HG03378 (cell line): ENCODE measurements at regions not wholly inside any gene's neighbourhood (a gene's known extent, or its start where the extent isn't known, plus 50 kb on each side); places are given as distances from the start of the nearest gene placed in this dataset.

Source experiments
- ATAC-seq: cut with Tn5 transposase; IDR thresholded peaks from one replicate; pipeline ENCODE4 v1.9.1; 2021; ENCODE audit warnings: mild to moderate bottlenecking, moderate library complexity; ENCODE audit not compliant: unreplicated experiment

DNA sequence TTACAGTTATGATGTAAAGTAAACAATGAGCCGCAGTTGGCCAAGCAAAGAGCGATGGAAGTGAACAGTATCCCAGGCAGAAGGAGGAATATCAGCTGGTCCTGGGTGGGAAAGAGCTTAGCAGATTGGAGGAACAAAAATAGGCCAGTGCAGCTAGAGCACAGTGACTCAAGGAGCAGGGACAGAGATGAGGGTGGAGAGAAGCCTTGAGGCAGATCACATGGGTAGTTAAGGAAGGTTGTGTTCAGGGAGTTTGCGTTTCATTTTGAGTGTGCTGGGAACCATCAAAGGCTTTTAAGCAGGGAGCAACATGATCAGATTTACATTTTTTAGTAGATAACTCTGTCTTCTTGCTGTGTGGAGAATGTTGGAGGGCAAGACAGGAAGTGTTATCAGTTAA, 113.6 kb downstream of the OAT start:
- no peak for ATAC-seq

DNA sequence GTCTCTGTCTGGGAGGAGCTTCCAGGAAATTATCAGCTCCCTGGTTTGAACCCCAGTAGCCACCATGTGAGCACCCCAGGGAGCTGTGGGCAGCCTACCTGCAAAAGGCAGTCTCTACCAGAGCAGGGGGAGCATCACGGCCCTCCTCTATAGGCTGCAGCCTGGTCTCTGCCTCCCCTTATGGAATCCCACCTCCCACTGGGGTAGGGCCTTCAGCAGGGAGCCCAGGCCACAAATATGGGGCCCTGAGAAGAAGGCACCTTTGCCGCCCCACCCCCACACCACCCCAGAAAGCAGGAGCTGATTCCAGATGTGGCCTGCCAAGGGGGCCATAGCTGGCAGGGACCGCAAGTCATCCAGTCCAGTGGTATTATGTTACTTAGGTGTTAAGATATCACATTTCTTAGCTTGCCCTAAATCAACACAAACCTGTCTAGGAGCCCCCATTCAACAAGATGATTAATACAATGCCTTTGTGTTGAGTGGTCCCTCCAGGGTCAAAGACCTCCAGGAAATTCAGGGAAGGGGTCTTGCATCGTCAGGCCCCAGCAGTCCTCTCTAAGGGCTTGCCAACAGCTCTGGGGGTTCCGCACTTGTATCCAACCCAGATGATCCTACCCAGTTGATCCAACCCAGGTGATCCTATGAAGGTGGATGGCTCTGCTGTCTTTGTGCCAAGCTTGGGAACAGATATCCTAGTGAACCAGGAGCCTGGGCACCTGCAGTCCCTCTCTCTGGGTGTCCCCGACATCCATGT, 114.9 kb downstream of the OAT start:
- no peak for ATAC-seq

DNA sequence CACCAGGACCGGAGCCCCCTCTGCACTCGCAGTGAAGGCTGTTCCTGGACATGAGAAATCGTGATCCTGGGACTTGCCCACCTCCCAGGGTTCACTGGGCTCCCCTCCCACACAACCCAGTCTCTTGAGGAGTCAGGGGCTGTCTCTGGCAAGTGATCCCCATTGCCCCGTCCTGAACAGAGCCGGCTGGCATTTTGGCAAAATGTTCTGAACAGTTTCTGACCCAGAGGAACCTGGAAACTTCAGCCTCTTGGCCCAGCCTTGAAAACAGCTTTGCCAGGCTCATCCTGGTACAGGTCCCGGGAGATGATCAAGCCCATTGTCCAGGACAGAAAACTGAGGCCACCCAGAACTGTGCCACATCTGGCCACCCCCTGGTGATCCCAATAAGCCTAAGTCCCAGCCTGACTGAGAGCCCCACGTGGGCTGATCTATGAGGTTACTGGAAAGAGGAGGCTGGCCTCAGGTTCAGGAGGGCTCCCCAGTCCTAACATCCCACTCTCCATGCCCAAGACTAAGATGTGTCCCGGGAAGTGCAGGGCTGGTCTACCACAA, 115.7 kb downstream of the OAT start:
- no peak for ATAC-seq

DNA sequence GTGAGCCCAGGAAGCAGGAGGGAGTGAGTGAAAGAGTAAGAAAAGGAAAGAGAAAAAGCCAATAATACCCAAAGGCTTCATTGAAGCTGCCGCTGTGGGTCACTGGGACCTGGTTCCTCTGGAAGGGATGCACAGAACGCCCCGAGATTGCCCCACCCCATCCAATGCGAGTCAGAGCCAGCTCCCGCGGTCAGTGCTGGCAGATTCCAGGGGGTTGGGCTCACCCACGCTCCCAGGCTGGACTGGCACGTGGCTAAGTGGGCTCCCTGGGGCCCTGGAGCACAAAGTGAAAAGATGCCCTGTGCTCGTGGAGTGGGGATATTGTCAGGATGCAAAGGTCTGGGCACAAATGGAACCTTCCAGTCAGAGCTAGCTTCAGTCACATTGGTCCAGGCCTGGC, 117.0 kb downstream of the OAT start:
- no peak for ATAC-seq

DNA sequence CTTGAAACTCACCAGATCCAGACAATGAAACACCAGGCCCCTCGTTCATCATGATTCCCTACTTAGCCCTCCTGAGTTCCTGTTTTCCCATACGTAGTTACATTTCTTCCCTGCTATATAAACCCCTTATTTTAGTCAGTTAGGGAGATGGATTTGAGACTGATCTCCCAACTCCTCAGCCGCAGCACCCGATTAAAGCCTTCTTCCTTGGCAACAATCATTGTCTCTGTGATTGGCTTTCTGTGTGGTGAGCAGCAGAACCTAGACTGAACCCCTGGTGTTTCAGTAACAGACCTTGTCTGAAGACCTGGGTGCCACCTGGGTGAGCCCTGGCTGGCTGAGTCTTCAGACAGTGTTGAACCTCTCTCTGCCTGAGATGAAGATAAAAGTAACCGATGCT, 118.0 kb downstream of the OAT start:
- no peak for ATAC-seq

DNA sequence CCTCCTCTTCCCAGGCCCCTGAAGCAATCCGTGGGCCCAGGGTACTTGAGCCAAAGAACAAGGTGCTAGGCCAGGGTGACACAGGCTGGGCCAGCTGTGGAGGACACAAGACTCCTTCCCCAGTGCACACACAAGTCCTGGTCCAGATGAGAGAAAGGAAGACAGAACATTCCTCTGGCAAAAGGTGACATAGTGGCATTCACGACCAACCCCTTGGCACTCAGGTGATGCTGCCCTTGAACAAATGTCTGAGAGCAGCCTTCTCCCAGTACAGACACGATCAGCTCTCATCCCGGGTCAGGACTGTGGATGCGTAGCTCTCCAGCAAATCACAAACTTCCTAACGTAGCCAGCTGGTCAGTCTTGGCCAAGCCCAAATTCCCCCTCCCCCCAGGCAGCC, 118.5 kb downstream of the OAT start:
- ATAC-seq, result no peak

DNA sequence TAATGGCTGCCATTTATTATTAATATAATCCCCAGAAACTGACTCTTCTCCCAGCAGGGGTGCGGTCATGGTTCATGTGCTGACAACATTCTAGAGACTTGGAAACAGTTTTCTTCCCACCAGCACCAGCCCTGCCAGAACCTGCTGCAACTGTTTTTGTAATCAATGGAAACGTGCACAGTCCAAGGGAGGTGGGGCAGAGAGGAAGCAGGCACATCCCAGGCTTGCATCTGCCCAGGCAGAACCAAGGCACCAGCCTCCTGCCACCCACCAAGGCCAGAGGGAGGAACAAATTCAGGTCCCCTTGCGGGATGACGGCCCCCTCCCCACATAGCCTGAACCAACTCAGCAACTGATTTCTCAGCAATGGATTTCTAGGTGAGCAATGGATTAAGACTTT, 119.0 kb downstream of the OAT start:
- ATAC-seq, result no peak

DNA sequence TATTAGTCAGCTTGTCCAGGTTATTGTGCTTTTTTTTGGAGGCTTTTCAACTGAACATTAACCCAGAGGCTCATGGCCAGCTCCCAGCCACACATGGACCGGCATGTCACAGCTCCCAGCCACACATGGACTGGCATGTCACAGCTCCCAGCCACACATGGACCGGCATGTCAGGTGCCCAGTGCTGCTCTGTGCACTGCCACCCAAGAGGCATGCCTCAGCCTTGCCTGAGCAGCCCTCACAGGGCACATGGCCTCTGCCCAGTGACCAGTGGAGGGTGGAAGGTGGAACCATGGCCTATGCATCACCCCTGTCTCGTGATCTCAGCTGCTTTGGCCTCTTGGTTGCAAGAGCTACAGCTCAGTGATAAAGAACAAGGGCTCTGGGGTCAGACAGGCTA, 119.8 kb downstream of the OAT start:
- ATAC-seq, result no peak

DNA sequence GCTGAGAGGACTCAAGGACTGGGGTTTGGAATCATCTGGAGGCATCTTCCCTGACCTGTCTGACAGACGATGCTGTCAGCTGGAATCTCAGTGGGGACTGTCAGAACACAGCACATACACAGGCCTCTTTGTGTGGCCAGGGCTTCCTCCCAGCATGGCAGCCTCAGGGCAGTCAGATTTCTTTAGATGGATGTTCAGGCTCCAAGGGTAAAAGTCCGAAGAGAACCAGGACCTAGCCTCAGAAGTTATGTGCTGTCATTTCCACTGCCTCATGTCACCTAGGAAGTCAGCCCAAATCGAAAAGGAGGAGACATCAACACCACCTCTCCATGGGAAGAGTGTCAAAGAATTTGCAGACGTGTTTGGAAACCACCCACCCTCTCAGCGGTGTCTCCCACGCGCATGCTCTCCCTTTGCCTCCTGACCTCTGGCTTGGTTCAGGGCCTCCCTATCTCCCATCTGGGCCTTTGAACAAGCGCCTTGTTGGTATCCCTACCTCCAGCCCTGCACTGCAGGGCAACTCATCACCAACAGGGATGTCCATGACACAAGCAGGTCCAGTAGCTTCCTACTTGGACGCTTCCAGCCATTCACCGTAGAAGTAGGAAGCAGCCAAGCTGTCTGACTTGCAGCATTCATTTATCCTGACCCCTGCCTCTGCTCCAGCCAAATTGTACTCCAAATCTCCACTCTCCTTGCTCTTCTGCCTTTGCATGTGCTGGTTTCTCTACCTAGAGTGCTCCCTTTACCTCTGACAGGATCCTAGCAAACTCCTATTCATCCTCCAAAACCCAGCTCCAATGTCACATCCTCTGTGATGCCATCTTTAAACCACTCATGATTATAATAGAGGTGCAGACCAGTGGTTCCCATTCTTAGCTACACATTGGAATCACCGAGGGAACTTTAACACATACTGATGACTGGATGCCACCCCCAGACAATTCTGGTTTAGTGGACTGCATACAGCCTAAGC, 121.6 kb downstream of the OAT start:
- no peak for ATAC-seq

DNA sequence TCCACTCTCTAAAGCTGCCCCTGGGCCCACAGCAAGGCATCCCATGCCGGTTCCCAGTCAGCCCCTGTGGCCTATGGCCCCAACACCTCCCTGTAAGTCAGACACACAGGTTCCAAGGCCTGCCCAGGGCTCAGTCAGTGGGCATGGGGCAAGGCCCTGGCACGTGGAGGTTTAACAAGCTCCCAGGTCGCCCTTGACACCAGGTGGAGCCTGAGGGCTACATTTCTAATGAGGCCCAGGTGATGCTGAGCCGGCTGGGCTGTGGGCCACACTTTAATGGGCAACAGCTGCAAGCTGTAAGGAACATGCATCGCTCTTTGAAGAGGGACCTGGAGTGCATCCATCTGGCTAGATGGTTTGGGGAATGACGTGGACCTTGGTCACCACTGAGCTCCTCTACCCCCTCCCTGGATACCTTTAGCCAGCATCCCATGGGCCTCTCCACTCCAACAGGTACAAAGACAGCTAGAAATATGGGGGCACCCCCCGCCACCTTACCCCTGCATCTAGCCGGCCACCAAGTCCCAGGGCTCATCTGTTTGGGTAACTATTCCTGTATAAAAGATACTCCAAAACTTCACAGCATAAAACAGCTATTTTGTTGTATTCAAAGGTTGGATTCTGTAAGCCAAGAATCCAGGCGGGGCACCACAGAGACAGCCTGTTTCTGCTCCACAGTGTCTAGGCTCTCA, 122.5 kb downstream of the OAT start:
- no peak for ATAC-seq

DNA sequence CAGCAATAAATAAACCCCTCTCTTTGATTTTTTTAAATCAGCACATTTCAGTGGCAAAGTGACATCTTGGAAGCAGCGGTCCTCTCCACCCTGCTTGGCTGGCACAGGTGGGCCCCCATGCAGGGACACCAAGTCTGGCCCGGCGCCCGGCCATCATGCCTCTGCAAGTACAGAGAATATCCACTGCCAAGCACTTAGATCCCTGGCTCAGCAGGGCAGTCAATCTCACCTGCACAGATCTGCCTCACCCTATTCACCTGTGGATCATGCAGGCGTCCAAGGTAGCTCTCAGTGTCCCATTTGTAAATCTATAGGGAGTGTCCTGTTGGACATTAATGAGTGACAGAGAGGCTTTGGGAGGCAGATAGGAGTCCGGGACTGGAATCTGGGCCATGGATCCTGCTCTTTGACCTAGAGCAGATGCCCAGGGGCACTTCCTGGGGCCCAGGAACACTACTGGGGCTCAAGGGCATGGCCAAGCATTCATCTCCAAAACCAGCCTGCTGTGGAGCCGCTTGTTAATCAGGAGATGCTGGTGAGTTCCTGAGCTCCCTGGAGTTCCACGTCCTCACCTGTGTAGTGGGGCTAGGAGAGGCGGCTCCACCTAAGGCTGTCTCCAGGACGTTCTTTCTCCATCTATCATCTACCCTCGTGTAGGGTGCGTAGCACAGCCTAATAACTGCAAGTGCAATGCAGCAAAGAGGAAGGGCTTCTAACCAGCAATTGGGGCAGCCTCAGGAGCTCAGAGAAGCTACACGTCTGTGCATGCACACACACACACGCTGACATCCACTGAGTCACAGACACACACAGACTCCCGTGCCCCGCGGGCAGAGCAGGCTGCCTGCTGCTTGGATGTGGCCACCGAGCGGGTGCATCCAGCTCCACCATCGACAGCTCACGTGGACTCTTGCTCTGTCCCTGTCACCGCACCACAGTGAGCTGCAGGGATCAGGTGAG, 123.6 kb downstream of the OAT start:
- ATAC-seq, result no peak

DNA sequence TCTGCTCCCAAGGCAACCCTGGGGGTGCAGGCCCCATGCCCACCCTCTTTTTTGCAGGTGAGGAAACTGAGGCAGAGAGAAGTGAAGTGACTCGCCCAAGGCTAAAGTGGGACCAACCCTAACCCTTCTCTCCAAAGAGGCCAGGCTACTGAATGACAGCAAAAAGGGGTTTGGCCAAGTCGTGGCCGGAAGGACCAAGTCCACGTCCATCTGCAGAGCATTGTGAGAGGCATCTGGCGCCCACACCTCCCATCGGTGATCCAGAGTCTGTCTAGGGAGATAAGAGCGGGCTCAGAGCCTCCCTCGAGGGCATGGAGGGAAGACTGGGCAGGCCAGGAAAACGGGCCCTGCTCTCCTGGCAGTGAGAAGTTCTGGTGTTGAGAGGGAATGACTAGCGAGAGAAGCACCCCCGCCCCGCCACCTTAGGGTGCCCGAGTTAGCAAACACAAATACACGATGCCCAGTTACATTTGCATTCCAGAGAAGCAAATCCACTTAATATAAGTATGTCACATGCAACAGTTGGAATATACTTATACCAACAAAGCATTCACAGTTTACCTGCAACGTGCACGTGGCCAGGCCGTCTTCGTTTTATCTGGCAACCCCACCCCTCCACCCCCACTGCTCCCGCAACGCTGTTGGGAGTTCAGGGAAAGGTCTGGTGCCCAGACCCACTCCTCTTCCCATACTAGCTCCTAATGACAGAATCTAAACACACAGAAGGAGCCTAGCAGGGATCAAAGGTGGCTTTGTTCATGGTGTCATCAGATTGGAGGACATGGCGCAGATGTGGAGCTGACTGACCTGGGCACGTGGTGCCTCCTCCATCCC, 124.9 kb downstream of the OAT start:
- ATAC-seq, result no peak

DNA sequence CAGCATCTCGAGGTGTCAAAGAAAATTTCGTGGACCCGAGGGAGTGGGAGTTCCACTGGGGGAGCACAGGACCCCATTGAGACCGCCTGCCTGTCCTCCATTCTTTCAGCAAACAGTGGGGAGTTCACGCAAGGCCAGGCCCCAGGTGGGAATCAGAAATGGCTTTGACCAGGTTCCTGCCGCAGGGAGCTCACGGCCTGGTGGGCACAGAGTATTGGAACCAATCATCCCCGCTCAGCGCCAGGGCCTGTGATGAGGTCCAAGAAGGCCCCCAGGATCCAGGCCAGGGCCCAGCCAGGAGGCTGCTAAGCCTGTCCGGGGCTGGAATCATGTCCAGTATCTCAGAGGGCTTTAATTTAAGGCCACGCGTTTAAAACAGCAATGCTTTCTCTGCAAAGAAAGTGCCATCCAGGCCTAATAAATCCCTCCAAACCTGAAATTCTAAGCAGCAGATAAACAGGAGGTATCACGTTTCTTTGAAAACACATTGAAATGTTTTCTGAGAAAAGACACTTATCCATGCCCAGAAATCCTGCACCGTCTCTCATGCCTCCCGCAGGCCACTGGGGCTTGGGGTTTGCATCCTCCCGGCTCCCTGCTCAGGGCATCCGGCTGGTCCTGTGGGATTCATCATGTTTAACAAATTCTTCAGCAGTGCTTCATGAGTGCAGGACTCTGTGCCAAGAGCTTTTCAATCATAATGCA, 125.7 kb downstream of the OAT start:
- no peak for ATAC-seq

DNA sequence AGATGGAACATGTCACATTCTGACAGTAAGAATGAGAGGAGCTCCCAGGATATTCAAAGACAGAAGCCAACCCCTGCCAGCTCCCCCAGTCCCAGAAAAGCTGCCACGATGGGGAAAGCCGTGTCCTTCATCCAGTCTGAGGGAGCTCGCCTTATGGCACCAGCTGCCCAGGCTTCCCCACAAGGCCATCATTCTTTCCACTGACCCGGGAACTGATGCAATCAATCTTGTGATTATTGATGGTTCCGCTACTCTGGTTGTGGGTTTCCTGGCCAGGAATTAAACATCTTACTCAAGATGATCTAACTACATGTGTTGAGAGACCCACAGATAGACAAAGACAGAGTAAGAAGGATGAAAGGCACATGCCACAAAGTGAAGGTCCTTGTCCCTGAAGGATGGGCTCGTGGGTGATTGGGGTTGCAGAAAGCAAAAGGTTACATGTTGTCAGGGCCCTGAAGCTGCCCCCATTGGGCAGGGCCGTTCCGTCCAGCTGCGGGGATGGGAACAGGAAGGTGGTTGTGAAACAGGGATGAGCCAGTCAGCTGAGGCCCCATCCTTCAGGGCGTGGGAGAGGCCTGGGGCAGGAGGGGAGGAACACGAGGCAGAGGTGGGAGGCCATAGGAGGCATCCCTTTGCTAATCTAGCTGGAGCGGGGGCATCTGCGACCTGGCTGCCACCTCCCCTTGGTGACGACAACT, 127.6 kb downstream of the OAT start:
- no peak for ATAC-seq

DNA sequence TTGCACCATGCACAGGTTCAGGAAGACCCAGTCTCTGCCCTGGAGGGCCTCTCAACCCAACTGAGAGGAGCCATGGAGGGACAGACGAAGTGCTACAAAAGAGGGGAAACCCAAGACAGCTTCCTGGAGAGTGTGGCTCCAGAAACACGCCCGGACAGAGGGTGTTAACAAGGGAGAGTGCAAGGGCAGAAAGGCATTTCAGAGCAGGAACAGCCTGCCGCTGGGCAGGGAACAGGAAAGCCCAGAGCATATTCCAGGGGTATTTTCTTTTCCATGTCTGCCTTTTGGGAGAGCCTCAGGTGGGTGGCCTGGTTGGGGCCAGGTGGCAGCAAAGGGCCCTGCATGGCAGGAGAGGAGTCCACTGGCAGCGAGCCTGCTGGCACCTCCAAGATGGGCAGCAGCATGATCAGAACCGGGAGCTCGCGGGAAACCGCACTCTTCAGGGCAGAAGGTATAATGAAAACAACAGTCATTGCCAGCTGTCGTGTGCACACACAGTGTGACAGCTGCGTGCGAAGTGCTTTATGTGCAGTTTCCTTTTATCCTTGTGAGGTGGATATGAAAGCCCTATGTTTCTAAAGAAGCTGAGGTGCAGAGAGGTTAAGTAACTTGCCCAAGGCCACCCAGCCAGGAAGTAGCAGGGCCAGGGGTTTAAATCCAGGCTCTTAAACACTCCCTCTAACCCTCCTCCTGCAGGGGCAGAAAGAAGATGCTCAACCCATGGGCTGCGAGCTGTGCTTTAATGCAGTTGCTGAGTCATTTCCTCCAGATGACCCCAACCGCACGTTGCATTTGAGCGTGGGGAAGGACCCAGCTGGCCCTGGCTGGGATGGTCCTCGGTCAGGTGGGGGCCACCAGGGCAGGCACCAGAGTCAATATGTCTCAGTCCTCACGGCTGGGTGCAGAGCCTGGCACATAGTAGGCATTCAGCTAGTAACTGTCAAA, 128.6 kb downstream of the OAT start:
- ATAC-seq, result no peak

DNA sequence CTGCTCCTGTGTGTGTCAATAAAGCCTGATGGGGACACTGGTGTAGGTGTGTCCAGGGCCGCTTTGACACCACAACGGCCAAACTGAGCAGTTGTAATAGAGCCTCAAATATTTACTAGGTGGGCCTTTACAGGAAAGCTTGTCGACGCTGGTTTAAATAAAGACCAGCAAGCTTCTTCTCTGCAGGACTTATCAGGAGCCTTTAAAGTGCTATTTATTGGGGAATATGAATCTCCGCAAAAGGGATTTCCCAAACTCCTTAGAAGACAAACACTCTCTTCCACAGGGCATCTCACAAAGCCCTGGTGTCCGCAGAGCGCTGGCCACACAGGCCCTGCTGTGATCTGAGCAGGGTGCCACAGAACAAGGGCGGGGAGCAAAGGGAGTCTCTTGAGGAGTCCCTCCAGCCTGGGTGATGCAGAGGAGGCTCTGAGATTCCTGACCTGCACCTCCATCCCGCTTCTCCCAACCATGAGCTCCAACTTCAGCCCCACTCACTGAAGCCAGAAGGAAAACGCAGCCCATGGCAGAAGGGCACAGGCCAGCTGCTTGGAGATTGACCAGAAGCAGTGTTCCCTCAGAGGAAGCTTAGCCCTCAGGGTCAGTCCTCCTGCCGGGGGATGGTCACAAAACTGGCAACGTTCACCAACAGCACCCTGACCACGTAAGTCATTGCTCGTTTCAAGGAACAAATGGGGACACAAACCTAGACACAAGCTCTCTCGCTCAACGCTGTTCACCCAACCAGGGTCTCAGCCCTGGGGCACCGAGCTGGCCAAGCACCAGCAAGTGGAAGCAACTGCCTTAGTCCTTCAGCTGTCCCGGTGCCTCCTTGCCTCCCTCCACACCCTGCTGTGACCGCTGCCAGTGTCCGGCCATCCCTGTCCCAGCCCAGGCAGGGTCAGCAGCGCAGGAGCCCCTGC, 129.5 kb downstream of the OAT start:
- ATAC-seq, result no peak
